ENCODE measurements at regions not wholly inside any gene's neighbourhood (a gene's known extent, or its start where the extent isn't known, plus 50 kb on each side); places are given as distances from the start of the nearest gene placed in this dataset.

- H3K4me2 ChIP-seq (ENCODE audit: low read depth, low read length, poor library complexity, severe bottlenecking), result no peak overlapping the region
- H3K9me3 ChIP-seq (ENCODE audit: insufficient read depth, low read depth, low read length), result no peaks in the 10 kb centered on the region; the same call in 1 of the 2 replicates
- no peaks in the 10 kb centered on the region for H4K20me1 ChIP-seq (ENCODE audit: insufficient read depth, low read length, poor library complexity, severe bottlenecking)
- no peak overlapping the region for H2AFZ ChIP-seq (ENCODE audit: low read length)
- no peaks in the 10 kb centered on the region for H3K36me3 ChIP-seq (ENCODE audit: insufficient read depth, low read length)
- H3K27me3 ChIP-seq (ENCODE audit: insufficient read depth, low read length, poor library complexity, severe bottlenecking), result no peaks in the 10 kb centered on the region
- H3K4me3 ChIP-seq (ENCODE audit: low read length, poor library complexity, severe bottlenecking), result no peak overlapping the region
- no peaks in the 10 kb centered on the region for H3K4me1 ChIP-seq (ENCODE audit: insufficient read depth, low read length, poor library complexity, severe bottlenecking)
- no peaks in the 10 kb centered on the region for H3K79me2 ChIP-seq (ENCODE audit: insufficient read depth, low read length)
- no peak overlapping the region for H3K9ac ChIP-seq (ENCODE audit: low read depth, low read length, poor library complexity, severe bottlenecking)
- no peaks in the 10 kb centered on the region for H3K9me2 ChIP-seq (replicated peaks; ENCODE audit: low read depth, low read length)
- no peaks in the 10 kb centered on the region for H3F3A ChIP-seq (ENCODE audit: low read depth)
- TF ChIP-seq CTCF (conservative IDR thresholded peaks at IDR 0.05; ENCODE audit: low read length) (no peak), EZH2phosphoT487 (IDR thresholded peaks at IDR 0.05; ENCODE audit: borderline replicate concordance) (no peak)
Observed at GRCh38 chr1:217275655-217276398, 355.1 kb downstream of the GPATCH2 start.

- Histone ChIP-seq H3K27me3 (ENCODE audit: insufficient read depth, low read length, poor library complexity, severe bottlenecking) (no peaks in the 10 kb centered on the region), H2AFZ (ENCODE audit: low read length) (no peak overlapping the region), H3F3A (ENCODE audit: low read depth) (no peaks in the 10 kb centered on the region), H4K20me1 (ENCODE audit: insufficient read depth, low read length, poor library complexity, severe bottlenecking) (no peaks in the 10 kb centered on the region), H3K9ac (ENCODE audit: low read depth, low read length, poor library complexity, severe bottlenecking) (no peak overlapping the region), H3K4me1 (ENCODE audit: insufficient read depth, low read length, poor library complexity, severe bottlenecking) (no peaks in the 10 kb centered on the region), H3K36me3 (ENCODE audit: insufficient read depth, low read length) (no peaks in the 10 kb centered on the region), H3K4me2 (ENCODE audit: low read depth, low read length, poor library complexity, severe bottlenecking) (no peak overlapping the region), H3K9me3 (ENCODE audit: insufficient read depth, low read depth, low read length) (no peaks in the 10 kb centered on the region; the same call in 1 of the 2 replicates), H3K79me2 (ENCODE audit: insufficient read depth, low read length) (no peaks in the 10 kb centered on the region), H3K9me2 (replicated peaks; ENCODE audit: low read depth, low read length) (no peaks in the 10 kb centered on the region), H3K4me3 (ENCODE audit: low read length, poor library complexity, severe bottlenecking) (no peak overlapping the region)
- no peak for TF ChIP-seq CTCF (conservative IDR thresholded peaks at IDR 0.05; ENCODE audit: low read length)
- TF ChIP-seq EZH2phosphoT487 (IDR thresholded peaks at IDR 0.05; ENCODE audit: borderline replicate concordance), result no peak
Observed at GRCh38 chr1:217274927-217275654, 355.8 kb downstream of the GPATCH2 start.

- Histone ChIP-seq H3F3A (ENCODE audit: low read depth) (no peaks in the 10 kb centered on the region), H3K9me2 (replicated peaks; ENCODE audit: low read depth, low read length) (no peaks in the 10 kb centered on the region)
Observed at GRCh38 chr1:217274416-217274815, 356.5 kb downstream of the GPATCH2 start.

More at GRCh38 chr1:217274416-217274815, 356.5 kb downstream of the GPATCH2 start:
- no peak overlapping the region for H3K9ac ChIP-seq (ENCODE audit: low read depth, low read length, poor library complexity, severe bottlenecking)
- no peaks in the 10 kb centered on the region for H4K20me1 ChIP-seq (ENCODE audit: insufficient read depth, low read length, poor library complexity, severe bottlenecking)
- no peak overlapping the region for H2AFZ ChIP-seq (ENCODE audit: low read length)
- TF ChIP-seq CTCF (conservative IDR thresholded peaks at IDR 0.05; ENCODE audit: low read length), result no peak
- no peak for TF ChIP-seq EZH2phosphoT487 (IDR thresholded peaks at IDR 0.05; ENCODE audit: borderline replicate concordance)
- no peaks in the 10 kb centered on the region for H3K4me1 ChIP-seq (ENCODE audit: insufficient read depth, low read length, poor library complexity, severe bottlenecking)
- no peaks in the 10 kb centered on the region for H3K36me3 ChIP-seq (ENCODE audit: insufficient read depth, low read length)
- no peaks in the 10 kb centered on the region; the same call in 1 of the 2 replicates for H3K9me3 ChIP-seq (ENCODE audit: insufficient read depth, low read depth, low read length)
- no peak overlapping the region for H3K4me2 ChIP-seq (ENCODE audit: low read depth, low read length, poor library complexity, severe bottlenecking)
- no peaks in the 10 kb centered on the region for H3K27me3 ChIP-seq (ENCODE audit: insufficient read depth, low read length, poor library complexity, severe bottlenecking)
- no peak overlapping the region for H3K4me3 ChIP-seq (ENCODE audit: low read length, poor library complexity, severe bottlenecking)
- no peaks in the 10 kb centered on the region for H3K79me2 ChIP-seq (ENCODE audit: insufficient read depth, low read length)

Measured in Loucy (cell line).